ENCODE measurements at regions not wholly inside any gene's neighbourhood (a gene's known extent, or its start where the extent isn't known, plus 50 kb on each side); places are given as distances from the start of the nearest gene placed in this dataset.

- Histone ChIP-seq H3K9me3 (ENCODE audit: control insufficient read depth in 1 of 2, low read length in 2 of 2) (peaks cover 2% of the 10 kb centered on the region in 2 donors), H3K27ac (ENCODE audit: low read depth, low read length) (no peak overlapping the region), H3K4me1 (ENCODE audit: control insufficient read depth in 1 of 2, insufficient read depth in 2 of 2, low read length in 2 of 2) (no peaks in the 10 kb centered on the region), H3K4me3 (ENCODE audit: low read depth in 1 of 2, low read length in 2 of 2) (no peak overlapping the region), H3K9ac (ENCODE audit: low read depth in 1 of 2, low read length in 2 of 2) (no peak overlapping the region), H3K27me3 (ENCODE audit: control insufficient read depth in 1 of 2, insufficient read depth in 2 of 2, low read length in 2 of 2) (peaks cover 0 to 5% of the 10 kb centered on the region in 2 donors), H3K36me3 (ENCODE audit: control insufficient read depth in 1 of 2, insufficient read depth in 2 of 2, low read length in 2 of 2) (no peaks in the 10 kb centered on the region)
Observed at GRCh38 chr12:3988519-3989217, 115.5 kb upstream of the PARP11 start.

DNA sequence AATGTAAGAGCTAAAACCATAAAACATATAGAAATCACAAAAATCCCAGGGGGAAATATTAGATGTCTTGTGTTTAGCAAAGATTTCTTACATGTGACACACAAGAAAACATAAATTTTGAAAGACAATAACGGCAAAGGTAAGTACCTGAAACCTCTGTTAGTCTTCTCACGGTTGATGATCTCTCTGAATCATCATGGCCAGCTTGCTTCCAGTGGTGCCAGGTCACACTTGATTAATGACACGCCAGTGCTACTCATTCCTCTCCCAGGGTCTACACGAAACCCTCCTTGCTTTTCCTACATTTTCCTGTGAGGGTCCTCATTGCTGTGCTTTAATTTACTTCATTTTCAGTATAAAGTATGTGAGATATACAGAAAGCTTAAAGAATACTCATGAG is 114.4 kb upstream of the PARP11 start:
- H3K36me3 ChIP-seq (ENCODE audit: control insufficient read depth in 1 of 2, insufficient read depth in 2 of 2, low read length in 2 of 2), result no peaks in the 10 kb centered on the region
- H3K9ac ChIP-seq (ENCODE audit: low read depth in 1 of 2, low read length in 2 of 2), result no peak overlapping the region
- no peaks in the 10 kb centered on the region for H3K4me1 ChIP-seq (ENCODE audit: control insufficient read depth in 1 of 2, insufficient read depth in 2 of 2, low read length in 2 of 2)
- H3K27ac ChIP-seq (ENCODE audit: low read depth, low read length), result no peak overlapping the region
- peaks cover 0 to 5% of the 10 kb centered on the region in 2 donors for H3K27me3 ChIP-seq (ENCODE audit: control insufficient read depth in 1 of 2, insufficient read depth in 2 of 2, low read length in 2 of 2)
- peaks cover 5 to 7% of the 10 kb centered on the region in 2 donors for H3K9me3 ChIP-seq (ENCODE audit: control insufficient read depth in 1 of 2, low read length in 2 of 2)
- H3K4me3 ChIP-seq (ENCODE audit: low read depth in 1 of 2, low read length in 2 of 2), result no peak overlapping the region

GRCh38 chr12:3980504-3981272 is 107.5 kb upstream of the PARP11 start:
- Histone ChIP-seq H3K36me3 (ENCODE audit: control insufficient read depth in 1 of 2, insufficient read depth in 2 of 2, low read length in 2 of 2) (no peaks in the 10 kb centered on the region), H3K27ac (ENCODE audit: low read depth, low read length) (no peak overlapping the region), H3K9me3 (ENCODE audit: control insufficient read depth in 1 of 2, low read length in 2 of 2) (peaks cover 5 to 7% of the 10 kb centered on the region in 2 donors), H3K9ac (ENCODE audit: low read depth in 1 of 2, low read length in 2 of 2) (no peak overlapping the region), H3K4me1 (ENCODE audit: control insufficient read depth in 1 of 2, insufficient read depth in 2 of 2, low read length in 2 of 2) (no peaks in the 10 kb centered on the region), H3K27me3 (ENCODE audit: control insufficient read depth in 1 of 2, insufficient read depth in 2 of 2, low read length in 2 of 2) (no peaks in the 10 kb centered on the region), H3K4me3 (ENCODE audit: low read depth in 1 of 2, low read length in 2 of 2) (no peak overlapping the region)

GRCh38 chr12:3977621-3978020 is 104.4 kb upstream of the PARP11 start:
- Histone ChIP-seq H3K4me3 (ENCODE audit: low read depth in 1 of 2, low read length in 2 of 2) (no peak overlapping the region), H3K36me3 (ENCODE audit: control insufficient read depth in 1 of 2, insufficient read depth in 2 of 2, low read length in 2 of 2) (no peaks in the 10 kb centered on the region), H3K27ac (ENCODE audit: low read depth, low read length) (no peak overlapping the region), H3K9ac (ENCODE audit: low read depth in 1 of 2, low read length in 2 of 2) (no peak overlapping the region), H3K4me1 (ENCODE audit: control insufficient read depth in 1 of 2, insufficient read depth in 2 of 2, low read length in 2 of 2) (no peaks in the 10 kb centered on the region), H3K27me3 (ENCODE audit: control insufficient read depth in 1 of 2, insufficient read depth in 2 of 2, low read length in 2 of 2) (no peaks in the 10 kb centered on the region), H3K9me3 (ENCODE audit: control insufficient read depth in 1 of 2, low read length in 2 of 2) (no peaks in the 10 kb centered on the region)

GRCh38 chr12:3976351-3976938 is 103.2 kb upstream of the PARP11 start:
- Histone ChIP-seq H3K27ac (ENCODE audit: low read depth, low read length) (no peak overlapping the region), H3K27me3 (ENCODE audit: control insufficient read depth in 1 of 2, insufficient read depth in 2 of 2, low read length in 2 of 2) (no peaks in the 10 kb centered on the region), H3K4me3 (ENCODE audit: low read depth in 1 of 2, low read length in 2 of 2) (no peak overlapping the region), H3K9me3 (ENCODE audit: control insufficient read depth in 1 of 2, low read length in 2 of 2) (no peaks in the 10 kb centered on the region), H3K9ac (ENCODE audit: low read depth in 1 of 2, low read length in 2 of 2) (no peak overlapping the region), H3K36me3 (ENCODE audit: control insufficient read depth in 1 of 2, insufficient read depth in 2 of 2, low read length in 2 of 2) (no peaks in the 10 kb centered on the region), H3K4me1 (ENCODE audit: control insufficient read depth in 1 of 2, insufficient read depth in 2 of 2, low read length in 2 of 2) (no peaks in the 10 kb centered on the region)

DNA sequence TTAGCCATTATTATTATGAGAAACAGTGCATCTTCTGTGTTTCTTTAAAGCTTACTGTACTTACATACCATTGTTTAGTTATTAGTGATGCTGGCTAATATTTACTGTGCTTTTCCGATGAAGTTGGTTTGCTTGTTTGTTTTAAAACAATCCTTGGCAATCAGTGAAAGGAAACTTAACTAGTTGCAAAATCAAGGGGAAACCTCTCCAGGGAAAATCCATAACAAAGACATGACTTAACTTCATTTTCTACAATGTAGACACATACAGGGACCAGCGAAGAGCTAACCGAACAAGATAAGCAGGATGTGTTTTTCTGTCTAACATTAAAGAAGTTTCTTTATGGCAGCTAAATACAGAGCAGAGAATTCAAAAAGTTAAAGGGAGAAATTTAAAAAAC is 102.5 kb upstream of the PARP11 start:
- Histone ChIP-seq H3K4me3 (ENCODE audit: low read depth in 1 of 2, low read length in 2 of 2) (no peak overlapping the region), H3K9me3 (ENCODE audit: control insufficient read depth in 1 of 2, low read length in 2 of 2) (no peaks in the 10 kb centered on the region), H3K36me3 (ENCODE audit: control insufficient read depth in 1 of 2, insufficient read depth in 2 of 2, low read length in 2 of 2) (no peaks in the 10 kb centered on the region), H3K4me1 (ENCODE audit: control insufficient read depth in 1 of 2, insufficient read depth in 2 of 2, low read length in 2 of 2) (no peaks in the 10 kb centered on the region), H3K27ac (ENCODE audit: low read depth, low read length) (no peak overlapping the region), H3K9ac (ENCODE audit: low read depth in 1 of 2, low read length in 2 of 2) (no peak overlapping the region), H3K27me3 (ENCODE audit: control insufficient read depth in 1 of 2, insufficient read depth in 2 of 2, low read length in 2 of 2) (no peaks in the 10 kb centered on the region)

- Histone ChIP-seq H3K9me3 (ENCODE audit: control insufficient read depth in 1 of 2, low read length in 2 of 2) (no peaks in the 10 kb centered on the region), H3K36me3 (ENCODE audit: control insufficient read depth in 1 of 2, insufficient read depth in 2 of 2, low read length in 2 of 2) (no peaks in the 10 kb centered on the region), H3K4me3 (ENCODE audit: low read depth in 1 of 2, low read length in 2 of 2) (no peak overlapping the region), H3K9ac (ENCODE audit: low read depth in 1 of 2, low read length in 2 of 2) (no peak overlapping the region), H3K4me1 (ENCODE audit: control insufficient read depth in 1 of 2, insufficient read depth in 2 of 2, low read length in 2 of 2) (no peaks in the 10 kb centered on the region), H3K27ac (ENCODE audit: low read depth, low read length) (no peak overlapping the region), H3K27me3 (ENCODE audit: control insufficient read depth in 1 of 2, insufficient read depth in 2 of 2, low read length in 2 of 2) (no peaks in the 10 kb centered on the region)
Observed at GRCh38 chr12:3974883-3975282, 101.7 kb upstream of the PARP11 start.

- H3K9me3 ChIP-seq (ENCODE audit: control insufficient read depth in 1 of 2, low read length in 2 of 2), result no peaks in the 10 kb centered on the region
- H3K27me3 ChIP-seq (ENCODE audit: control insufficient read depth in 1 of 2, insufficient read depth in 2 of 2, low read length in 2 of 2), result no peaks in the 10 kb centered on the region
- H3K4me1 ChIP-seq (ENCODE audit: control insufficient read depth in 1 of 2, insufficient read depth in 2 of 2, low read length in 2 of 2), result no peaks in the 10 kb centered on the region
- no peak overlapping the region for H3K4me3 ChIP-seq (ENCODE audit: low read depth in 1 of 2, low read length in 2 of 2)
- no peak overlapping the region for H3K27ac ChIP-seq (ENCODE audit: low read depth, low read length)
- no peak overlapping the region for H3K9ac ChIP-seq (ENCODE audit: low read depth in 1 of 2, low read length in 2 of 2)
- no peaks in the 10 kb centered on the region for H3K36me3 ChIP-seq (ENCODE audit: control insufficient read depth in 1 of 2, insufficient read depth in 2 of 2, low read length in 2 of 2)
Observed at GRCh38 chr12:3973973-3974644, 100.9 kb upstream of the PARP11 start.

DNA sequence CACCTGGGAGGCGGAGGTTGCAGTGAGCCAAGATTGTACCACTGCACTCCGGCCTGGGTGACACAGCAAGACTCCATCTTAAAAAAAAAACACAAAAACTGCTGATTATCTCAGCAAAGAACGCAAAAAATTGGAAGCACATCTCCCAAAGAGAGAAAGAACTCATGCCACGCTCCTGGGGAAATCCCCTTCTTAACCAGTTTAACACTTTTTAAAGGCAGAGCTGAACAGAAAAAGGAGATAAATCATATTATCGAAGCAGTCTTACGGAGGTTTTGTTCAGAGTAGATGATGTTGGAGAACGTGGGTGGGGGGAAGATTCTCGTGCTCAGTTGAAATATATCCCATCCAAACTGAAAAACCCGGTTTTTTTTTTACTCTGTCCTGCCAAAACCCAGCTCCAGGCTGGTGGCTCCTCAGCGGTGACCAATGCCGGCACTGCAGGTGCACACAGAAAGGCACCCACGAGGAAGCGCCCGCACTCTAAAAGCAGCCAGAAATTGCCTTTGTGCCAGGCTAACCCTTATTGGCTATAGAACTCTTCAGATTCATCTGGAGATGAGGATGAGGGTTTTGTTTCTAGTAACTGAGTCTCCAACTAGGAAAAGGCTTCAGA is 100.2 kb upstream of the PARP11 start:
- H3K27me3 ChIP-seq (ENCODE audit: control insufficient read depth in 1 of 2, insufficient read depth in 2 of 2, low read length in 2 of 2), result no peaks in the 10 kb centered on the region
- no peak overlapping the region for H3K9ac ChIP-seq (ENCODE audit: low read depth in 1 of 2, low read length in 2 of 2)
- no peak overlapping the region for H3K4me3 ChIP-seq (ENCODE audit: low read depth in 1 of 2, low read length in 2 of 2)
- H3K27ac ChIP-seq (ENCODE audit: low read depth, low read length), result no peak overlapping the region
- H3K36me3 ChIP-seq (ENCODE audit: control insufficient read depth in 1 of 2, insufficient read depth in 2 of 2, low read length in 2 of 2), result no peaks in the 10 kb centered on the region
- H3K4me1 ChIP-seq (ENCODE audit: control insufficient read depth in 1 of 2, insufficient read depth in 2 of 2, low read length in 2 of 2), result no peaks in the 10 kb centered on the region
- no peaks in the 10 kb centered on the region for H3K9me3 ChIP-seq (ENCODE audit: control insufficient read depth in 1 of 2, low read length in 2 of 2)
